Smooth muscle cell (in vitro differentiated cells): ENCODE measurements at regions not wholly inside any gene's neighbourhood (a gene's known extent, or its start where the extent isn't known, plus 50 kb on each side); places are given as distances from the start of the nearest gene placed in this dataset.

Experiments
- DNase-seq: peaks from one replicate; lab custom pipeline; 2025; ENCODE audit not compliant: unreplicated experiment; lab: John Stamatoyannopoulos, UW
- H2AFZ ChIP-seq: fragments of 200-600 bp; sonication (generic); 2 replicates; pipeline ENCODE4 v1.6.0; 2016; ENCODE audit warnings: antibody characterized with exemption, low read depth, mild to moderate bottlenecking
- H3F3A ChIP-seq: fragments of 200-600 bp; sonication (generic); 2 replicates; pipeline ENCODE4 v1.6.0; 2017; ENCODE audit warnings: antibody characterized with exemption, low read depth
- H3K27ac ChIP-seq: fragments of 200-600 bp; sonication (generic); 2 replicates; pipeline ENCODE4 v1.5.1; 2016; ENCODE audit warnings: low read depth, mild to moderate bottlenecking
- H3K27me3 ChIP-seq: fragments of 200-600 bp; sonication (generic); 2 replicates; pipeline ENCODE4 v1.6.1; 2016; ENCODE audit warnings: low read depth, mild to moderate bottlenecking
- H3K36me3 ChIP-seq: fragments of 200-600 bp; sonication (generic); 2 replicates; pipeline ENCODE4 v1.5.1; 2016; ENCODE audit warnings: low read depth
- H3K4me1 ChIP-seq: fragments of 200-600 bp; sonication (generic); 2 replicates; pipeline ENCODE4 v1.5.1; 2016; ENCODE audit warnings: low read depth
- H3K4me2 ChIP-seq: fragments of 200-600 bp; sonication (generic); 2 replicates; pipeline ENCODE4 v1.6.0; 2016; ENCODE audit warnings: mild to moderate bottlenecking
- H3K4me3 ChIP-seq: fragments of 200-600 bp; sonication (generic); 2 replicates; pipeline ENCODE4 v1.5.1; 2016; ENCODE audit warnings: mild to moderate bottlenecking
- H3K79me2 ChIP-seq: fragments of 200-600 bp; sonication (generic); 2 replicates; pipeline ENCODE4 v1.6.0; 2016; ENCODE audit warnings: low read depth, mild to moderate bottlenecking
- H3K9ac ChIP-seq: fragments of 200-600 bp; sonication (generic); 2 replicates; pipeline ENCODE4 v1.6.0; 2016; ENCODE audit warnings: low read depth
- H3K9me3 ChIP-seq: fragments of 200-600 bp; sonication (generic); replicated peaks from 2 replicates; pipeline ENCODE4 v1.5.1; 2016; ENCODE audit warnings: low read depth
- H4K20me1 ChIP-seq: fragments of 200-600 bp; sonication (generic); 2 replicates; pipeline ENCODE4 v1.6.0; 2016; ENCODE audit warnings: low read depth
- WGBS: methylation state at CpG from one replicate; pipeline ENCODE4 v1.1.7; 2016; ENCODE audit warnings: low lambda C conversion rate; 5-methylcytosine and 5-hydroxymethylcytosine counted together
- TF ChIP-seq, protein P1 (sequence below): fragments of 200-600 bp; sonication (generic); IDR thresholded peaks from 2 replicates; pipeline ENCODE4 v1.5.1; 2017; ENCODE audit warnings: borderline replicate concordance, mild to moderate bottlenecking, antibody characterized with exemption; ENCODE audit not compliant: insufficient read depth, poor library complexity, severe bottlenecking

DNA sequence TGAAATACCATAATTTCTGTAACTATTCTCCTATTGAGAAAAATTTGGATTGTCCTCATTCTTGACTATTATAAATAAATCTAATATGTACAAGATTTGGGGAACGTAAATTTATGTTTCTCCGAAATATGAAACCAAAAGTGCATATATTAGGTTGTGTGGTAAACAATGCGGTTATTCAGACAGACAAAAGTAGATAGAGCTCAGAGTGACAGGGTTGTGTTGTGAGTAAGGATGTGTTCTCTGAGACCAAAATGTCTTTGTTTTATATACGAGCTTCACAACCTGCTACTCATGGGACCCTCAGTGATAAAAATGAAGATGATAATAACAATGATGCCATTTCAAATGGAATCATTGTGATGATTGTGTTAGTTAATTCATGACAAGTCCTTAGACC is 796.3 kb upstream of the SLC10A2 start:
- Histone ChIP-seq H3K27me3 (no peaks in the 10 kb centered on the region), H3K27ac (no peak overlapping the region), H3K9me3 (no peaks in the 10 kb centered on the region), H3K4me1 (peaks cover 6% of the 10 kb centered on the region), H2AFZ (no peak overlapping the region), H3F3A (no peaks in the 10 kb centered on the region), H3K79me2 (no peaks in the 10 kb centered on the region), H3K36me3 (no peaks in the 10 kb centered on the region), H3K4me2 (no peak overlapping the region), H3K4me3 (no peak overlapping the region), H4K20me1 (no peaks in the 10 kb centered on the region), H3K9ac (no peak overlapping the region)
- TF ChIP-seq, protein P1, sequence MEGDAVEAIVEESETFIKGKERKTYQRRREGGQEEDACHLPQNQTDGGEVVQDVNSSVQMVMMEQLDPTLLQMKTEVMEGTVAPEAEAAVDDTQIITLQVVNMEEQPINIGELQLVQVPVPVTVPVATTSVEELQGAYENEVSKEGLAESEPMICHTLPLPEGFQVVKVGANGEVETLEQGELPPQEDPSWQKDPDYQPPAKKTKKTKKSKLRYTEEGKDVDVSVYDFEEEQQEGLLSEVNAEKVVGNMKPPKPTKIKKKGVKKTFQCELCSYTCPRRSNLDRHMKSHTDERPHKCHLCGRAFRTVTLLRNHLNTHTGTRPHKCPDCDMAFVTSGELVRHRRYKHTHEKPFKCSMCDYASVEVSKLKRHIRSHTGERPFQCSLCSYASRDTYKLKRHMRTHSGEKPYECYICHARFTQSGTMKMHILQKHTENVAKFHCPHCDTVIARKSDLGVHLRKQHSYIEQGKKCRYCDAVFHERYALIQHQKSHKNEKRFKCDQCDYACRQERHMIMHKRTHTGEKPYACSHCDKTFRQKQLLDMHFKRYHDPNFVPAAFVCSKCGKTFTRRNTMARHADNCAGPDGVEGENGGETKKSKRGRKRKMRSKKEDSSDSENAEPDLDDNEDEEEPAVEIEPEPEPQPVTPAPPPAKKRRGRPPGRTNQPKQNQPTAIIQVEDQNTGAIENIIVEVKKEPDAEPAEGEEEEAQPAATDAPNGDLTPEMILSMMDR: no peak
- 94% methylated on average over 4 of the region's 4 CpGs for WGBS
- no peak for DNase-seq

GRCh38 chr13:103859952-103860351 is 793.7 kb upstream of the SLC10A2 start:
- no peaks in the 10 kb centered on the region for H3K36me3 ChIP-seq
- WGBS: 64% methylated on average over 3 of the region's 3 CpGs
- TF ChIP-seq, protein P1: no peak

GRCh38 chr13:103852036-103852435 is 785.8 kb upstream of the SLC10A2 start:
- TF ChIP-seq, protein P1: no peak
- no peaks in the 10 kb centered on the region for H3F3A ChIP-seq
- H3K27ac ChIP-seq: no peak overlapping the region
- H3K4me2 ChIP-seq: no peak overlapping the region
- no peak overlapping the region for H3K4me3 ChIP-seq
- H3K9ac ChIP-seq: no peak overlapping the region
- H2AFZ ChIP-seq: no peak overlapping the region
- no peak for DNase-seq
- H4K20me1 ChIP-seq: no peaks in the 10 kb centered on the region
- 83% methylated on average over 5 of the region's 5 CpGs for whole genome bisulfite sequencing
- H3K79me2 ChIP-seq: no peaks in the 10 kb centered on the region
- H3K36me3 ChIP-seq: no peaks in the 10 kb centered on the region
- no peaks in the 10 kb centered on the region for H3K9me3 ChIP-seq
- H3K4me1 ChIP-seq: no peaks in the 10 kb centered on the region
- H3K27me3 ChIP-seq: no peaks in the 10 kb centered on the region

More at GRCh38 chr13:103859952-103860351, 793.7 kb upstream of the SLC10A2 start:
- Histone ChIP-seq H3K79me2 (no peaks in the 10 kb centered on the region), H3K27ac (no peak overlapping the region), H3K4me2 (no peak overlapping the region), H3K27me3 (no peaks in the 10 kb centered on the region), H3K4me3 (no peak overlapping the region), H3K4me1 (no peaks in the 10 kb centered on the region), H4K20me1 (no peaks in the 10 kb centered on the region), H3K9me3 (no peaks in the 10 kb centered on the region), H3K9ac (no peak overlapping the region), H2AFZ (no peak overlapping the region), H3F3A (no peaks in the 10 kb centered on the region)
- DNase-seq: no peak

DNA sequence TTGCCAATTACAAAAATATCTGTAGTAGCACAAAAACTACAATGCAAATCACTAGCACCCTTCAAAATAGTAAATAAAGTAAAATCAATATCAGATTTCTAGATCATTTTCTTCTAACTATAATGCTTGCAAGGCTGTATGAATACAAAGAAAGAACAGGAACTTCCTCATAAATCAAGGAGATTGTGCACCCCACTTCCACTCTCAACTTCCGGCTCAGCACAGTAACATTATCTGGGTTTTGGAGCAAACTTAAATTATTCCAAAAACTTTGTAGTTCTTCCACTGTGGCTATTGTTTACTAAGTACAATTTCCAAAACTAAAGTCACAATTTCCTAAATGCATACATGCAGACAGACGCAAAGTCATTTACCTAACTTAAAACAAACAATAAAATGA is 778.3 kb upstream of the SLC10A2 start:
- 95% methylated on average over 2 of the region's 2 CpGs for WGBS
- Histone ChIP-seq H3K27me3 (no peaks in the 10 kb centered on the region), H3K9ac (no peak overlapping the region), H3K36me3 (no peaks in the 10 kb centered on the region), H3K4me3 (no peak overlapping the region), H3F3A (no peaks in the 10 kb centered on the region), H3K9me3 (no peaks in the 10 kb centered on the region), H4K20me1 (no peaks in the 10 kb centered on the region), H3K4me1 (no peaks in the 10 kb centered on the region), H3K79me2 (no peaks in the 10 kb centered on the region), H3K4me2 (no peak overlapping the region), H3K27ac (no peak overlapping the region), H2AFZ (no peak overlapping the region)
- TF ChIP-seq, protein P1: no peak
- DNase-seq: no peak
